ENCODE measurements at regions not wholly inside any gene's neighbourhood (a gene's known extent, or its start where the extent isn't known, plus 50 kb on each side); places are given as distances from the start of the nearest gene placed in this dataset.

DNA sequence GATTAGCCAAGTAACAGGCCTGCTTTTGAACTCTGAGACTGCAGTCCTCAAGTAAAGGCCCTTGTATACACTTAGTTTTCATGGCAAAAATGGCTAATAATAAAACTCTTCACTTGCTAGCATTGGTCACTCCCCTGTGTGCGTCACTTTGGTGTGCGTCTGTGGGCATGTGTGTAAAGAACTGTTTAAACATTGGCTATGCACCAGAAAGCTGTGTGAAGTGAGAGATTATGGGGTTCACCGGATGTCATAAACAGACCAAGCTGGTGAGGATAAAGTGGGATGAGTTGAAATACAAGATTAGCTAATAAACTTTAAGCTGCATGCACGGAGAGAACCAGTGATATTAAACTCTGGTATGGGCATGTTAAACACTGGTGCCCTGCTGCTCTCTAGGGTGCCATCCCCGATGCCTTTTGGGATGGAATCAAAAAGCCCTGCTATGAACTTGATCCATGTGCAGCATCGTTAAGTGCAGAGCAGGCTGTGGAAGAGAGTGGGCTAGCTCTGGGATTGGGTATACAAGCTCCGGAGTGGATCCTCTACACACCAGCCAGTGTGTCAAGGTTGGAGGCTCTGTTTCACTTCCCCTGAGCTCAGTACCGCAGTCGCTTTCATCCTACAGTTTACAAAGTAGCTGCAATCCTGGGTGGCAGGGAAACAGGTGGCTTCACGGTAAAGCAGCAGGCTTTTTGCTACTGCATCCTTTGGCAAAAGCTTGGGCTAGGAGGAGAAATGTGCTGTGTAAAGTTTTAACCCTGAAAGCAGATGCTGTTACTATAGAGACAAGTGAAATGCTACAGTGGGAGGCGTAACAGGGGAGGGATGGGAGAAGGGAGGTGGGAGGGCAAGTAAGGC lies 108.3 kb upstream of the SLC4A4 start:
- Histone ChIP-seq H3K4me1 (peaks cover 0 to 37% (median 0%) of the 10 kb centered on the region in 3 donors), H3K27me3 (no peaks in the 10 kb centered on the region), H3K9me3 (no peaks in the 10 kb centered on the region), H3K4me3 (peak overlapping the region in 1 of 2 donors; percentile 22), H3K27ac (peak overlapping the region in 3 of 4 donors; percentile 2 to 44 (median 14)), H3K36me3 (no peaks in the 10 kb centered on the region)
- WGBS, 2 donors (ENCODE audit: low coverage in 1 of 2), result 19 to 37% methylated on average over 5 to 7 of the region's 11 CpGs
- TF ChIP-seq EP300 (IDR thresholded peaks at IDR 0.05), result no peak
- TF ChIP-seq POLR2A (IDR thresholded peaks at IDR 0.05), result no peak
- TF ChIP-seq, protein P1, sequence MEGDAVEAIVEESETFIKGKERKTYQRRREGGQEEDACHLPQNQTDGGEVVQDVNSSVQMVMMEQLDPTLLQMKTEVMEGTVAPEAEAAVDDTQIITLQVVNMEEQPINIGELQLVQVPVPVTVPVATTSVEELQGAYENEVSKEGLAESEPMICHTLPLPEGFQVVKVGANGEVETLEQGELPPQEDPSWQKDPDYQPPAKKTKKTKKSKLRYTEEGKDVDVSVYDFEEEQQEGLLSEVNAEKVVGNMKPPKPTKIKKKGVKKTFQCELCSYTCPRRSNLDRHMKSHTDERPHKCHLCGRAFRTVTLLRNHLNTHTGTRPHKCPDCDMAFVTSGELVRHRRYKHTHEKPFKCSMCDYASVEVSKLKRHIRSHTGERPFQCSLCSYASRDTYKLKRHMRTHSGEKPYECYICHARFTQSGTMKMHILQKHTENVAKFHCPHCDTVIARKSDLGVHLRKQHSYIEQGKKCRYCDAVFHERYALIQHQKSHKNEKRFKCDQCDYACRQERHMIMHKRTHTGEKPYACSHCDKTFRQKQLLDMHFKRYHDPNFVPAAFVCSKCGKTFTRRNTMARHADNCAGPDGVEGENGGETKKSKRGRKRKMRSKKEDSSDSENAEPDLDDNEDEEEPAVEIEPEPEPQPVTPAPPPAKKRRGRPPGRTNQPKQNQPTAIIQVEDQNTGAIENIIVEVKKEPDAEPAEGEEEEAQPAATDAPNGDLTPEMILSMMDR (IDR thresholded peaks at IDR 0.05), result no peak
- no peak for TF ChIP-seq POLR2AphosphoS5 (IDR thresholded peaks at IDR 0.05)
- no peak for ATAC-seq

DNA sequence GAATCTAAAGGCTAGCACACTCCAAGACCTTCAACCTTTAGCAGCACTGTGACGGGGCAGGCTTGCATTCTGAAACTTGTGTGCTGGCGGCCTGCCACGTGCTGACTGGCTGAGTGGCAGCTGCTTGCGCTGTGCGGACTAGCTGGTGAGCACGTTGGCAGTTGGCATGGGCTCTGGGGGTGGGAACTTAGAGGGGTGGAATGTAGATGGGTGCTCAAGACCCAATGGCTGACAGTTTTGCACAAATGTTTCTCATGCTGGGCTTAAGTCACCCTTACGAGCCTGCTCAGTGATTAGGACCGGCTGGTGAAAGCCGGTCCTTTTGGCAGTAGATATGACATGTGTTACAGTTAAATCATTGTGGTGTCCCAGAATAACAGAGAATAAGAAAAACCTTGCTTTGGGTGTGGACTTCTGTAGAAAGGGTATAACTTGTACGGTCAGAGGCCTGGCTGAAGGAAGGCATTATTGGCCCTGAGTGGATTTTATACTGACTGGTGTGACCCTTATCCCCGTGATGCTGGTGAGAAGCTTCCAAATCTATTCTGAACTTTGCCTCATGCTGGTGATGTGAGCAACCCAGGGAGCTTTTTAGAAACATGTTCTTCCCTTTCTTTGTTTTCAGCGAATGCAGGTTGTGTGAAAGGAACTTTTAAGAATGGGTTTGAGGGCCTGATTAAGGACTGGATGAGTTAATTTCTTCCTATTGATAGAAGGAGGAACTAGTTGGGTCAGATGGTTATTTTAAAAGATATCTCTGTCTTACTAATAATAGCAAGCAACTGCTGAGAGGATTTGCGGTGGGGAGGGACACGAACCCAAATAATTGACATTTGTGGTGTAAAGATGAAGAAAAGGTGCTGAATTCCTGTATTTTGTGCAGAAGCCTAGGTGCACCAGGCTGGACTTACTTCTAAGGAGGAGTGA lies 107.4 kb upstream of the SLC4A4 start:
- Histone ChIP-seq H3K9me3 (no peaks in the 10 kb centered on the region), H3K4me3 (peak overlapping the region in 1 of 2 donors; percentile 22)

DNA sequence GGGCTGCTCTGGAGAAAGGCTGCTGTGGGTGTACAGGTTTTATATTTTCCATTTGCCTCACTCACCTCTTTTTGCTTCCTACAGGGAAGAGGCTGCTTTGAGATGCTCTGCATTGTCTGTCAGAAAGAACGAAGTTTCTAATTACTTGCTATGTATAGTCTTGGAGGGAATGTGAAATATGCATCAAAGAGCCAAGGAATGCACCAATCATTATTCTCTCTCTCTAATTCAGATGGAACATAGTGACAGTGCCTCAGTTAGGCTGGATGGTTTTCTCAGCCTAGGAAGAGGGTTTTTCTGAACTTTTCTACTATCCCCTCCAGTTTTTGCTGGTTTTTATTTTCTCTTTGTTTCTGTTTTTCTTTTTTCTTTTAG lies 106.8 kb upstream of the SLC4A4 start:
- TF ChIP-seq POLR2AphosphoS5 (IDR thresholded peaks at IDR 0.05) (no peak), POLR2A (IDR thresholded peaks at IDR 0.05) (no peak), EP300 (IDR thresholded peaks at IDR 0.05) (no peak)
- TF ChIP-seq, protein P1 (IDR thresholded peaks at IDR 0.05), result no peak
- Histone ChIP-seq H3K27ac (peak overlapping the region in 2 of 4 donors; percentile 14 to 44), H3K27me3 (no peaks in the 10 kb centered on the region), H3K9me3 (no peaks in the 10 kb centered on the region), H3K4me3 (no peak overlapping the region), H3K4me1 (peaks cover 0 to 41% (median 0%) of the 10 kb centered on the region in 3 donors), H3K36me3 (no peaks in the 10 kb centered on the region)
- no peak for ATAC-seq
- 17 to 60% methylated on average over 1 of the region's 1 CpG for WGBS, 2 donors (ENCODE audit: low coverage in 1 of 2)

More for the DNA sequence above, 107.4 kb upstream of the SLC4A4 start:
- no peaks in the 10 kb centered on the region for H3K27me3 ChIP-seq
- ATAC-seq, result peak; percentile 55
- peak overlapping the region in 3 of 4 donors; percentile 2 to 44 (median 14) for H3K27ac ChIP-seq
- no peaks in the 10 kb centered on the region for H3K36me3 ChIP-seq
- 25 to 39% methylated on average over 8 to 13 of the region's 14 CpGs for WGBS, 2 donors (ENCODE audit: low coverage in 1 of 2)
- peaks cover 0 to 41% (median 0%) of the 10 kb centered on the region in 3 donors for H3K4me1 ChIP-seq
- TF ChIP-seq POLR2AphosphoS5 (IDR thresholded peaks at IDR 0.05) (peak; percentile 19), EP300 (IDR thresholded peaks at IDR 0.05) (no peak)

DNA sequence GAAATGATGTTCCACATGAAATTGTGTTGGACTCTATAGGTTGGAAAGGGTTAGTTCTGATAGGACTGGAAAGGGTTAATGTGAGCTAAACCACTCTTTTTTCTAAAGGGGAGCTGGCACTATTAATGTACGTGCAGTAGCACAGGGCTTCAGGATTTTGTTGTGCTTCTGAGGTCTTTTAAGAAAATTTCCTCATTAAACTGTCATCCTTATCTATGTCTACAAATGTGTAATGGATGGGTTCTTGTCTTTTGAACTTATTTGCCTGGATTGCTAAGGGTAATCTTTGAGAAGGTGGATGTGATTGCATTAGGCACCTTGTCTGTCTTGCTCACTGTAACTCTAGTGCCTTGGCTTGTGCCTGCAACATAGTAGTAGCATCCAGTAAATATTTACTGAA lies 106.0 kb upstream of the SLC4A4 start:
- Histone ChIP-seq H3K27me3 (no peaks in the 10 kb centered on the region), H3K27ac (no peak overlapping the region), H3K4me3 (no peak overlapping the region), H3K4me1 (peaks cover 0 to 41% (median 0%) of the 10 kb centered on the region in 3 donors), H3K9me3 (no peaks in the 10 kb centered on the region), H3K36me3 (no peaks in the 10 kb centered on the region)
- WGBS, 2 donors (ENCODE audit: low coverage in 1 of 2), result 44 to 73% methylated on average over 1 of the region's 1 CpG
- no peak for ATAC-seq
- TF ChIP-seq POLR2A (IDR thresholded peaks at IDR 0.05), result no peak
- TF ChIP-seq, protein P1 (IDR thresholded peaks at IDR 0.05), result no peak
- TF ChIP-seq POLR2AphosphoS5 (IDR thresholded peaks at IDR 0.05), result no peak
- TF ChIP-seq EP300 (IDR thresholded peaks at IDR 0.05), result no peak

Measured in gastroesophageal sphincter (tissue), 4 donors.